ENCODE measurements at regions not wholly inside any gene's neighbourhood (a gene's known extent, or its start where the extent isn't known, plus 50 kb on each side); places are given as distances from the start of the nearest gene placed in this dataset.
A peak's percentile ranks its signal among the peaks of the same experiment; 100 is the strongest.

- TF ChIP-seq SP2 (IDR thresholded peaks at IDR 0.05; ENCODE audit: extremely low read depth, low read depth, low read length, poor library complexity, severe bottlenecking) (peak; percentile 23), NR4A1 (CRISPR knock-in tag; IDR thresholded peaks at IDR 0.05) (no peak), NR4A1 (tag; IDR thresholded peaks at IDR 0.05) (no peak), NFIC (IDR thresholded peaks at IDR 0.05) (peak; percentile 45; the same call in 1 of the 2 replicates), HIVEP1 (CRISPR knock-in tag; IDR thresholded peaks at IDR 0.05) (no peak), COPS2 (conservative IDR thresholded peaks at IDR 0.05) (no peak), RBM39 (optimal IDR thresholded peaks at IDR 0.05; ENCODE audit: low read depth, low read length) (no peak), TRIM24 (IDR thresholded peaks at IDR 0.05) (peak; percentile 81 to 88; a peak in 3 of 4 replicates), ZNF668 (CRISPR knock-in tag; IDR thresholded peaks at IDR 0.05) (no peak), RCOR1 (IDR thresholded peaks at IDR 0.05; ENCODE audit: borderline replicate concordance in 1 of 2, low read depth in 2 of 2, low read length in 2 of 2) (0 out of 4 replicates have a peak, but pooled peaks of 1 of the 2 experiments have one; percentile 25)
Measured at GRCh38 chr1:234942879-234943506, 185.6 kb downstream of the TOMM20 start (continued).

DNA sequence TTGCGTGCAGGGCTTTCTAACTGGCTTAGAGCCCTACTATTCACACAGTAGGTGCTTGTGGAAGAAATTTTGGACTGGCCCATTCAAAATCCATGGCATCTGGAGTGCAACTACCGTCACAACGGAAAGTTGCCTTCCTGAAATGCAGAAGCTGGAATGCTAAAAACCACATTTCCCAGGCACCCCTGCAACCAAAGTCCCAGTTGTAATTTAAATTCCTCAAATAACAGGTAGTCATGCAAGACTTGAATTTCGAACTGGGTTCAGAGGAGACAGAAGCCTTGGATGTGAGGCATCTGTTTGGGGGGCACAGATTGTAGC lies 186.7 kb downstream of the TOMM20 start:
- POLR2A ChIA-PET, result interaction anchor here (0.9 kb wide), 1 partner anchor 20 kb away, joined by 4 read pairs; no protein-coding TSS in a partner anchor
- H3K36me3 ChIP-seq (ENCODE audit: control insufficient read depth, insufficient read depth, low read length), result no peaks in the 10 kb centered on the region
- no peaks in the 10 kb centered on the region for H3K9me1 ChIP-seq (ENCODE audit: control insufficient read depth, insufficient read depth, low read length)
- no peaks in the 10 kb centered on the region for H4K20me1 ChIP-seq (replicated peaks; ENCODE audit: control insufficient read depth, insufficient read depth, low read length)
- H2AFZ ChIP-seq (ENCODE audit: low read depth, low read length), result no peak overlapping the region
- H3K4me3 ChIP-seq, result no peak overlapping the region
- in situ Hi-C loops (cut with MboI) (no loop called here), intact Hi-C loops (cut with micrococcal nuclease) (no loop called here)
- no peaks in the 10 kb centered on the region for H3K27me3 ChIP-seq (ENCODE audit: control insufficient read depth in 2 of 2, insufficient read depth in 2 of 2, low read length in 2 of 2)
- 50% methylated on average over 4 of the region's 4 CpGs for WGBS (ENCODE audit: insufficient coverage, low coverage, missing lambda C conversion rate)
- no peak overlapping the region for H3K4me2 ChIP-seq (ENCODE audit: insufficient read depth, low read length)
- no peak for FAIRE-seq
- no peaks in the 10 kb centered on the region for H3K79me2 ChIP-seq (ENCODE audit: control insufficient read depth, insufficient read depth, low read length)
- no peak overlapping the region for H3K9ac ChIP-seq (ENCODE audit: insufficient read depth in 1 of 2, low read depth in 2 of 2, low read length in 2 of 2)
- no peaks in the 10 kb centered on the region for H3K4me1 ChIP-seq (replicated peaks in 1 of 2; ENCODE audit: control insufficient read depth in 2 of 2, insufficient read depth in 2 of 2, low read length in 2 of 2)
- TF ChIP-seq NR3C1 (CRISPR knock-in tag; IDR thresholded peaks at IDR 0.05) (no peak), ZKSCAN1 (IDR thresholded peaks at IDR 0.05; ENCODE audit: low read depth, low read length) (peak; percentile 59; the same call in 1 of the 2 replicates)
- CTCF ChIA-PET (ENCODE audit: low intra/inter-chr PET ratio), result no interaction called here
- H3K27ac ChIP-seq (ENCODE audit: extremely low read depth, low read depth, low read length), result no peak overlapping the region
- DNase-seq (ENCODE audit: extremely low read depth in 1 of 4, low spot score in 3 of 4), result no peak
- ATAC-seq, result no peak
- no peaks in the 10 kb centered on the region; the same call in none of the 2 replicates for H3K9me3 ChIP-seq (replicated peaks; ENCODE audit: control insufficient read depth, insufficient read depth, low read depth, low read length)
- BruUV-seq (replicated peaks), result no TSS peak

Data from K562 (cell line).